ENCODE measurements at regions not wholly inside any gene's neighbourhood (a gene's known extent, or its start where the extent isn't known, plus 50 kb on each side); places are given as distances from the start of the nearest gene placed in this dataset.

DNA sequence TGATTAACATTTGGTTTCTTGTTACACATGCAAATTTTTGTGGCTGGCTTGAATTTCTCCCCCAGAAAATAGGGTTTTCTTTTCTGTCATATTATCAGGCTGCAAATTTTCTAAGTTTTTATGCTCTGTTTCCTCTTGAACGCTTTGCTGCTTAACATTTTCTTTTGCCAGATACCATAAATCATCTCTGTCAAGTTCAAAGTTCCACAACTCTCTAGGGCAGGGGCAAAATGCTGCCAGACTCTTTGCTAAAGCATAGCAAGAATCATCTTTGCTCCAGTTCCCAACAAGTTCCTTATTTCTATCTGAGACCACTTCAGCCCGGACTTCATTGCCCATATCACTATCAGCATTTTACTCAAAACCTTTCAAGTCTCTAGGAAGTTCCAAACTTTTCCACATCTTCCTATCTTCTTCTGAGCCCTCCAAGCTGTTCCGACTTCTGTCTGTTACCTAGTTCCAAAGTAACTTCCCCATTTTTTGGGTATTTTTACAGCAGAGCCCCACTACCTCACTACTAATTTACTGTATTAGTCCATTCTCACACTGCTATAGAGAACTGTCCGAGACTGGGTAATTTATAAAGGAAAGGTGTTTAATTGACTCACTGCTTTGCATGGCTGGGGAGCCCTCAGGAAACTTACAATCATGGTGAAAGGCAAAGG lies 486.9 kb upstream of the NCAM2 start:
- H3K4me1 ChIP-seq = no peaks in the 10 kb centered on the region
- H3K27me3 ChIP-seq = no peaks in the 10 kb centered on the region
- intact Hi-C loops (cut with DNase I) = no loop called here
- no peak overlapping the region for H3K4me3 ChIP-seq
- TF ChIP-seq, protein P1, sequence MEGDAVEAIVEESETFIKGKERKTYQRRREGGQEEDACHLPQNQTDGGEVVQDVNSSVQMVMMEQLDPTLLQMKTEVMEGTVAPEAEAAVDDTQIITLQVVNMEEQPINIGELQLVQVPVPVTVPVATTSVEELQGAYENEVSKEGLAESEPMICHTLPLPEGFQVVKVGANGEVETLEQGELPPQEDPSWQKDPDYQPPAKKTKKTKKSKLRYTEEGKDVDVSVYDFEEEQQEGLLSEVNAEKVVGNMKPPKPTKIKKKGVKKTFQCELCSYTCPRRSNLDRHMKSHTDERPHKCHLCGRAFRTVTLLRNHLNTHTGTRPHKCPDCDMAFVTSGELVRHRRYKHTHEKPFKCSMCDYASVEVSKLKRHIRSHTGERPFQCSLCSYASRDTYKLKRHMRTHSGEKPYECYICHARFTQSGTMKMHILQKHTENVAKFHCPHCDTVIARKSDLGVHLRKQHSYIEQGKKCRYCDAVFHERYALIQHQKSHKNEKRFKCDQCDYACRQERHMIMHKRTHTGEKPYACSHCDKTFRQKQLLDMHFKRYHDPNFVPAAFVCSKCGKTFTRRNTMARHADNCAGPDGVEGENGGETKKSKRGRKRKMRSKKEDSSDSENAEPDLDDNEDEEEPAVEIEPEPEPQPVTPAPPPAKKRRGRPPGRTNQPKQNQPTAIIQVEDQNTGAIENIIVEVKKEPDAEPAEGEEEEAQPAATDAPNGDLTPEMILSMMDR (IDR thresholded peaks at IDR 0.05) = no peak
- H3K27ac ChIP-seq = no peak overlapping the region
- no peaks in the 10 kb centered on the region for H3K36me3 ChIP-seq
- no peaks in the 10 kb centered on the region for H3K9me3 ChIP-seq
- no peak for DNase-seq (ENCODE audit: low spot score in 2 of 2)

DNA sequence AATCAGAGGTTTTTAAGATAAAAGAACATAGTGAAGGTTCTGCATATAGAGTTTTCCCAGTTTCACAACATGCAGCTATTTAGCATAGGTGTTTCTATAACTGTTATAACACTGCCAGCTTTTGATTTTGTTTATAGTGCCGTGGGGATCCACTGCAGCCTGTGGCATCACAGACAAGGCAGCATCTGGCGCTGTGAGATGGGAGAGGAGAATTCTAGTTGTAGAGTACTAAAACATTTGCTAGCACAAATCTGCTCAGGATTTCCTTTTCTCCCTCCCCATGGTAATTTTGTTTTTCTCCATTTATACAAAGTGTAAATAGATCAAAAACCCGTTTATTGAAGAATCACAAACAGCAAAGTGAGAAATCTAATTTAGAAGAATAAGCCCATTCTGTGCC lies 482.8 kb upstream of the NCAM2 start:
- H3K36me3 ChIP-seq = no peaks in the 10 kb centered on the region
- TF ChIP-seq, protein P1 (IDR thresholded peaks at IDR 0.05) = no peak
- intact Hi-C loops (cut with DNase I) = no loop called here
- no peak for DNase-seq (ENCODE audit: low spot score in 2 of 2)
- H3K4me3 ChIP-seq = no peak overlapping the region
- H3K27me3 ChIP-seq = no peaks in the 10 kb centered on the region
- no peaks in the 10 kb centered on the region for H3K9me3 ChIP-seq
- no peak overlapping the region for H3K27ac ChIP-seq
- no peaks in the 10 kb centered on the region for H3K4me1 ChIP-seq

DNA sequence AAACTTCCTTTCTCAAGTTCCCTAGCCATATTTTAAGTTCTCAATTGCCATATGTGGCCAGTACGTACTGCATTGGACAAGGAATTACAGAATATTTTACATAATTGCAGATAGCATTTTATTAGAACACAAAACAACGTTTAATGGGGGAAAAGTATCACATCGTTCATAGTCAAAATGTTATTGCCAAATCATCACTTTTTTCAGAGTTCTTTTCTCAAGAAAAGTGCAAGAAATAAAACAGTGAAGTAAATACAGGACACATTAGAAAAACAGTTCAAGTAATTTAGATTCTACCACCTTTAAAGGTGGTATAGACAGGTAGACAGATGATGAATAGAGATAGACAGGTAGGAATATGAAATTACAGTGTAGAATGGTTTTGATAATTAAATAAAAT lies 479.1 kb upstream of the NCAM2 start:
- H3K27me3 ChIP-seq = no peaks in the 10 kb centered on the region
- no peak for DNase-seq (ENCODE audit: low spot score in 2 of 2)
- intact Hi-C loops (cut with DNase I) = no loop called here
- no peaks in the 10 kb centered on the region for H3K4me1 ChIP-seq
- H3K4me3 ChIP-seq = no peak overlapping the region
- no peaks in the 10 kb centered on the region for H3K9me3 ChIP-seq
- TF ChIP-seq, protein P1 (IDR thresholded peaks at IDR 0.05) = no peak
- H3K36me3 ChIP-seq = no peaks in the 10 kb centered on the region
- H3K27ac ChIP-seq = no peak overlapping the region

DNA sequence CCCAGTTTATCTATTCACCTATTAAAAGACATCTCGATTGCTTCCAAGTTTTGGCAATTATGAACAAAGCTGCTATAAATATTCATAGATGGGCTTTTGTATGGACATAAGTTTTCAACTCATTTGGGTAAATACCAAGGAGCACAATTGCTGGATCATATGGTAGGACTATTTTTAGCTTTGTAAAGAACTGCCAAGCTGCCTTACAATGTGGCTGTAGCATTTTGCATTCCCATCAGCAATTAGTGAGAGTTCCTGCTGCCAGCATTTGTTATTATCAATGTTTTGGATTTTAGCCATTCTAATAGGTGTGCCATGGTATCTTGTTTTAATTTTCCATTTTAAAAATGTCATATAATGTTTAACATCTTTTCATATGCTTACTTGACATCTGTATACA lies 475.6 kb upstream of the NCAM2 start:
- H3K4me3 ChIP-seq = no peak overlapping the region
- no peaks in the 10 kb centered on the region for H3K27me3 ChIP-seq
- no peaks in the 10 kb centered on the region for H3K36me3 ChIP-seq
- no peak for DNase-seq (ENCODE audit: low spot score in 2 of 2)
- intact Hi-C loops (cut with DNase I) = no loop called here
- no peak overlapping the region for H3K27ac ChIP-seq
- no peaks in the 10 kb centered on the region for H3K9me3 ChIP-seq
- H3K4me1 ChIP-seq = no peaks in the 10 kb centered on the region
- TF ChIP-seq, protein P1 (IDR thresholded peaks at IDR 0.05) = no peak

DNA sequence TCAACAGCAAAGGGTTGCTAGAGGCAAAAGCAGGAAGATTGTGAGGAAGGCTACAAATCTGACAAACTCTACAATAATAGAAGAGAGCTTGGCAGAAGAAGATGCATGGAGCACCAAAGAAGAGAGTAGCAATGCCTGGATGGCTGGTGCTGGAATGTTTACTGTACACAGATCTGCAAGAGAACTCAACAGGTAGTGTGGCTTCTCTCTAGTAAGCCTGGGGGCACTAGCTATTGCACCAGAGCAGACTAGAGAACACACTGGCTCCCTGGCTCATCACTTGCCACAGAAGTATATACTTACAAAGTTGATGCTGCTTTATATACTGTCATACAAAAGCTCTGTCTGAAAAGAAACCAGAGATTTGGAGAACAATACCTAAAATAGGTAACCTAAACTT lies 475.0 kb upstream of the NCAM2 start:
- H3K27ac ChIP-seq = no peak overlapping the region
- H3K27me3 ChIP-seq = no peaks in the 10 kb centered on the region
- intact Hi-C loops (cut with DNase I) = no loop called here
- TF ChIP-seq, protein P1 (IDR thresholded peaks at IDR 0.05) = no peak
- no peaks in the 10 kb centered on the region for H3K4me1 ChIP-seq
- H3K9me3 ChIP-seq = no peaks in the 10 kb centered on the region
- no peaks in the 10 kb centered on the region for H3K36me3 ChIP-seq
- DNase-seq (ENCODE audit: low spot score in 2 of 2) = no peak
- H3K4me3 ChIP-seq = no peak overlapping the region
